HFF-Myc (cell line): ENCODE measurements at regions not wholly inside any gene's neighbourhood (a gene's known extent, or its start where the extent isn't known, plus 50 kb on each side); places are given as distances from the start of the nearest gene placed in this dataset.

ENCODE experiments used
- DNase-seq: peaks from one replicate; pipeline ENCODE4 v3.0.0-alpha.2; 2011; ENCODE audit warnings: low read depth; ENCODE audit errors: extremely low read depth
- H3K4me3 ChIP-seq: replicated peaks from 2 replicates; pipeline ENCODE4 v1.5.1; 2011; ENCODE audit warnings: low read depth, mild to moderate bottlenecking, control low read depth, low read length
- TF ChIP-seq, protein P1 (sequence below): IDR thresholded peaks from 2 replicates; pipeline ENCODE4 v1.5.1; 2012; ENCODE audit warnings: mild to moderate bottlenecking, low read depth, low read length, control low read depth; ENCODE audit errors: missing control alignments

DNA sequence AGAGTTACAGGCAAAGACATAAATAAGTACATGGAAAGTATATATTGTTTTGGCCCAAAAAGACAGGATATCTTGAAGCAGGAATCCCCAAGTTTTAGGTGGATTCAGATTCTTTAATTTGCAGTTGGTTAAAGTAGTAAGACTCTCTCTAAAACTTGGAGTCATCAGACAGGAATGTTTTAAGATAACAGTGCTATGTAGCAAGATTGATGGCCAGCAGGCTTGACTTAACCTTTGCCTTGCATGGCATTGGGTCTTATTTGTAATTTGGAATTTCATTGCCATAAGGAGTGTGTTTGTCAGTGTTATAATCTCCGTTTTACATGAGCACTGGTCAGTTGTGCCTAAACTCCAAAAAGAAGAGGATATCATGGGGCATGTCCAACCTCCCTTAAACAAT is 727.6 kb upstream of the CHRM3 start:
- DNase-seq, result no peak
- no peak overlapping the region for H3K4me3 ChIP-seq
- TF ChIP-seq, protein P1, sequence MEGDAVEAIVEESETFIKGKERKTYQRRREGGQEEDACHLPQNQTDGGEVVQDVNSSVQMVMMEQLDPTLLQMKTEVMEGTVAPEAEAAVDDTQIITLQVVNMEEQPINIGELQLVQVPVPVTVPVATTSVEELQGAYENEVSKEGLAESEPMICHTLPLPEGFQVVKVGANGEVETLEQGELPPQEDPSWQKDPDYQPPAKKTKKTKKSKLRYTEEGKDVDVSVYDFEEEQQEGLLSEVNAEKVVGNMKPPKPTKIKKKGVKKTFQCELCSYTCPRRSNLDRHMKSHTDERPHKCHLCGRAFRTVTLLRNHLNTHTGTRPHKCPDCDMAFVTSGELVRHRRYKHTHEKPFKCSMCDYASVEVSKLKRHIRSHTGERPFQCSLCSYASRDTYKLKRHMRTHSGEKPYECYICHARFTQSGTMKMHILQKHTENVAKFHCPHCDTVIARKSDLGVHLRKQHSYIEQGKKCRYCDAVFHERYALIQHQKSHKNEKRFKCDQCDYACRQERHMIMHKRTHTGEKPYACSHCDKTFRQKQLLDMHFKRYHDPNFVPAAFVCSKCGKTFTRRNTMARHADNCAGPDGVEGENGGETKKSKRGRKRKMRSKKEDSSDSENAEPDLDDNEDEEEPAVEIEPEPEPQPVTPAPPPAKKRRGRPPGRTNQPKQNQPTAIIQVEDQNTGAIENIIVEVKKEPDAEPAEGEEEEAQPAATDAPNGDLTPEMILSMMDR, result no peak

DNA sequence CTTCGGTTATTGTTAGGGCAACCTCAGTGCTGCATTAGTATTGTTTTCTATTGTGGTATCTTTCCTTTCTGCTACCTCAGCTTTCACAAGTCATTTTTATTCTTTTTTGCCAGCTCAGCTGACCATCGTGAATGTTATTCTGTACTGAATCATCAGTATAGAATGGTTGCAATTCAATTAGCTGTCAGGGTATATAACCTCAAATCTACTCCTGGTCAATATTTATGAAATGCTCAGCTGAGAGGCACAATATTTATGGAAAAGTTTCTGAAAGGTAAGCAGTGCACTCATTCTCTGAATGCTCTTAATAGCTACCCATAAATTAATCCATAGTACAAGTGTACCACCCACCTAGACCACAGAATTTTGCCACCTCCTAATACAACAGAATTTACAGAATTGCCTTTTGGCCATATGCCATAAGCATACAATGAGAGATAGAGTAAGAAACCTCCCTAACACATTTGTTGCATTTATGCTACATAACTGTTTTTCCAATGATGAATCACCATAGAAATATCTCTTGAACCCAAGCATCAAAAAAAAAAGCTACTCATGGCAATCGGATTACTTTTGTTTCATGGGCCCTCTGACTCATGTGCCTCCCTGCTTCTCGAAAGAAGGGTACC is 732.6 kb upstream of the CHRM3 start:
- TF ChIP-seq, protein P1, result no peak
- no peak overlapping the region for H3K4me3 ChIP-seq
- DNase-seq, result no peak

DNA sequence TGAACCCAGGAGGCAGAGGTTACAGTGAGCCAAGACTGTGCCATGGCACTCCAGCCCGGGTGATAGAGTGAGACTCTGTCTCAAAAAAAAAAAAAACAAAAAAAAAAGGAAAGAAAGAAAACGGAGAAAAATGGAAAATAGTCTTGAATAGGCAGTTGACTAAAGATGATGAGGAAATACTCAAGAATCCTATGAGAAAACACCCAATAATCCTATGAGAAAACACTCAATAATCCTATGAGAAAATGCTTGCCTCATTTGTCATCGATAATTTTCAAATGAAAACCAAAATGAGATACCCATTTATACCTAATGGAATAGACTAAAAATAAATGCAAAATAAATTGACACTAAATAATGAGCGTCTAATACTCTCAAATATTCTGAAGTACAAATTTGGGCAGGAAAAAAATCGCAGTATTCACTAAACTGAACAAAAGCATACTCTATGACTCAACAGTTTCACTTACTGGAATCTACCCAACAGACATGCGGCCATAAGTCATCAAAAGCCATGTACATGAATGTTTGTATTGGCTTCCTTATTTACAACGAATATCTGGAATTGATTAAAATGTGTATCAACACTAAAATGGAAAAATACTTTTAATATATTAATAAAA is 733.9 kb upstream of the CHRM3 start:
- TF ChIP-seq, protein P1, result no peak
- no peak for DNase-seq
- H3K4me3 ChIP-seq, result no peak overlapping the region

DNA sequence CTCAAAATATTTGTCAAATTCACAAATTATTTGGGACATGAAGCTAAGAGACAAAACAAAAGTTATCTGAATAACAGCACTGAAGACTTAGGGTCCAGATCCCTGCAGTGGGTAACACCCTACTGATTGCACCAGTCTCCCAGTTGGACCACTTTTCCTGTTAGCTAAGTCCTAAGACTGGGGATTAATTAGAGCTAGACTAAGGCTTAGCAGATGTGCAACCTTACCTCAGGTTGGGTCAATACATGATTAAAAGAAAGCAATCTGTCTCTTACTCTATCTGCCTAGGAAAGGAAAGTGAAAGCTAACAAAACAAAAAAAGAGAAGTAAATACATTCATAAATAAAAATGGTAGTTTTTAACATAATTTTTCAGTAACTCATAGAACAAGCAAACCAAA is 737.2 kb upstream of the CHRM3 start:
- TF ChIP-seq, protein P1, result no peak
- DNase-seq, result no peak
- no peak overlapping the region for H3K4me3 ChIP-seq

DNA sequence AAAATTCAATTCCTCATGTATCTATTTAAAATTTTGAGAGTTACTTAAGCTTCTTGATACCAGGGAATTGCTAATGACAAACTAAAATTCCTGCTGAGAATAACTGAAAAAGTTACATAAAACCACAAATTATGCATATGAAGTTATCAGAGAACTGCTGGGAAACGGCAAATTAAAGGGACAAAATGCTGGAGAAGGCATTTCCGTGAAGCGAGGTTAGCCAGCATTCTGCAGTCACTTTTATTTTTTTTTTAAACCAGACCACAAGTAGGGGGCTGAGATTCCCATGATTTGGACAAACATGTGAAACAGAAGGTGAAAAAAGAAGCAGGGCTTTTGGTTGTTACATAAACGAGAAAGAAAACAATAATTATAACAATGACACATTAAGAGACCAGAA is 737.6 kb upstream of the CHRM3 start:
- H3K4me3 ChIP-seq, result no peak overlapping the region
- DNase-seq, result no peak
- TF ChIP-seq, protein P1, result no peak

DNA sequence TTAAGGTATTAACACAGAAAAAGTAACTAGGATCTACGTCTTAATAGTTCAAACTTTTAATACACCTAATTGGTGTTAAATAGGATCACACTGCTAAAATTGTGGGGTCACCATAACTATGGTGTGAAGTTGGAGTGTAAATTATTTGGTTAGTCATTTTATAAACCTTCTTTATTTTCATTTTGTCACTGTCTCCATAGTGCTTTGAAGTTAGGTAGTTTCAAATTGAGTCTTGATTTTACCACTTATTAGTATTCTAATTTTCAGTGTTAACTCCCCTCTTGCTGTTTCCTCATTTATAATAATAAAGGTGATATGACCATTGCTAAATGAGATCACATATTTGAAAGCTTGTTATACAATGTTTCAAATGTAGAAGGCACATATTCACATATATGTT is 738.1 kb upstream of the CHRM3 start:
- TF ChIP-seq, protein P1, result no peak
- DNase-seq, result no peak
- H3K4me3 ChIP-seq, result no peak overlapping the region
